ENCODE measurements at regions not wholly inside any gene's neighbourhood (a gene's known extent, or its start where the extent isn't known, plus 50 kb on each side); places are given as distances from the start of the nearest gene placed in this dataset.

DNA sequence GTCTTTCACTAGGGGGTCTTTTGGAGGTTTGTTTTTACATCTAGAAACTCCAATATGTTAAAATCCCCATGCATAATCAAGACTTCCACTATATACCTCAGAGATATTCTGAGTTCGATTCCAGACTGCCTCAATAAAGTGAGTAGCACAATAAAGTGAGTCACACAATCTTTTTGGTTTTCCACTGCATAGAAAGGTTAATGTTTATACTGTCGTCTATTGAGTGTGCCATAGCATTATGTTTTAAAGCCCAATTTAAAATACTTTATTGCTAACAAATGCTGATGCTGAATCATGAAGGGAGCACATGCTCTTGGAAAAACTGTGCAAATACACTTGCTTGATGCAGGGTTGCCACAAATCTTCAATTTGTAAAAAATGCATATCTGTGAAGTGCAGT is 227.5 kb upstream of the ZFHX3 start:
- no peak overlapping the region for H2BK15ac ChIP-seq (ENCODE audit: low read depth, poor library complexity, severe bottlenecking)
- 79% methylated on average over 2 of the region's 2 CpGs for WGBS

DNA sequence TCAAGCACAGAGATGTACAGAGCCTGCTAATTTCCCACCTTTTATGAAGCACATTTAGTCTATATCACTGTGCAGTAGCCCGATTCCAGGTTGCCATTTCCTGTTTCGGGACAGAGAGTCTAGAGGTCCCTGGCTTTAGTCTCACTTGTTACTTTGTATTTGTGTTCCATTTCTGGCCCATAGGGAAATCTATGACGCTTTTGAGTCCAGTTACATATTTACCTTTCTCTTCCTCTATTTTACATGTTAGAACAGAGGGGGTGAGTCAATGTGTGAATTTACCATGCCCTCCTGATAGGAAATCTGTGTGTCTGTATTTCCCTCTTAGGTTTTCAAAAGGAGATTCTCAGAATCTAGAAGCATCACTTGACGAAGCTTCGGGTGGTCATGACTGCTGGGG is 227.1 kb upstream of the ZFHX3 start:
- H2BK12ac ChIP-seq (ENCODE audit: low read length in 2 of 2) = no peak overlapping the region
- no peaks in the 10 kb centered on the region for H3K79me1 ChIP-seq (replicated peaks; ENCODE audit: low read length, poor library complexity, severe bottlenecking)
- H3K36me3 ChIP-seq (ENCODE audit: control insufficient read depth in 1 of 2, insufficient read depth in 2 of 2, low read depth in 1 of 2, low read length in 2 of 2) = no peaks in the 10 kb centered on the region
- 90% methylated on average over 4 of the region's 5 CpGs for WGBS
- no peak overlapping the region for H3K27ac ChIP-seq (ENCODE audit: low read length, poor library complexity, severe bottlenecking)
- H2BK120ac ChIP-seq (ENCODE audit: low read depth, low read length) = no peak overlapping the region
- no peak overlapping the region for H4K91ac ChIP-seq (ENCODE audit: low read length)
- DNase-seq = no peak
- H3K23ac ChIP-seq (ENCODE audit: low read length in 2 of 2) = no peak overlapping the region
- H4K8ac ChIP-seq (ENCODE audit: low read length) = no peak overlapping the region
- H2BK15ac ChIP-seq (ENCODE audit: low read depth, poor library complexity, severe bottlenecking) = no peak overlapping the region
- no peaks in the 10 kb centered on the region for H3K9me3 ChIP-seq (ENCODE audit: control insufficient read depth, low read length)
- H3K9ac ChIP-seq (ENCODE audit: low read length) = no peak overlapping the region
- no peak overlapping the region for H3K4me2 ChIP-seq (ENCODE audit: low read length, poor library complexity, severe bottlenecking)
- no peak overlapping the region for H2AK5ac ChIP-seq (ENCODE audit: low read length, severe bottlenecking)
- no peak overlapping the region for H3K4ac ChIP-seq (ENCODE audit: low read depth in 1 of 2, low read length in 2 of 2)
- no peak overlapping the region for H3K14ac ChIP-seq (ENCODE audit: low read length in 2 of 2)
- H2AFZ ChIP-seq (ENCODE audit: low read depth, low read length) = no peak overlapping the region
- H3K4me1 ChIP-seq (ENCODE audit: control insufficient read depth, insufficient read depth, low read depth, low read length) = no peaks in the 10 kb centered on the region
- no peak overlapping the region for H3K18ac ChIP-seq (ENCODE audit: low read depth in 1 of 2, low read length in 2 of 2)
- H3K27me3 ChIP-seq (ENCODE audit: control insufficient read depth in 1 of 2, insufficient read depth in 1 of 2, low read length in 2 of 2) = peaks cover 0 to 3% of the 10 kb centered on the region in 2 experiments
- no peak overlapping the region for H3K4me3 ChIP-seq (ENCODE audit: insufficient read depth in 1 of 2, low read depth in 1 of 2, low read length in 2 of 2)
- H2BK5ac ChIP-seq (ENCODE audit: low read depth, low read length, poor library complexity, severe bottlenecking) = no peak overlapping the region

More for the DNA sequence above, 227.5 kb upstream of the ZFHX3 start:
- Histone ChIP-seq H2BK5ac (ENCODE audit: low read depth, low read length, poor library complexity, severe bottlenecking) (no peak overlapping the region), H2BK120ac (ENCODE audit: low read depth, low read length) (no peak overlapping the region), H2AFZ (ENCODE audit: low read depth, low read length) (no peak overlapping the region), H3K4ac (ENCODE audit: low read depth in 1 of 2, low read length in 2 of 2) (no peak overlapping the region), H3K4me3 (ENCODE audit: insufficient read depth in 1 of 2, low read depth in 1 of 2, low read length in 2 of 2) (no peak overlapping the region), H2BK12ac (ENCODE audit: low read length in 2 of 2) (no peak overlapping the region), H4K91ac (ENCODE audit: low read length) (no peak overlapping the region), H3K4me2 (ENCODE audit: low read length, poor library complexity, severe bottlenecking) (no peak overlapping the region), H3K14ac (ENCODE audit: low read length in 2 of 2) (no peak overlapping the region), H2AK5ac (ENCODE audit: low read length, severe bottlenecking) (no peak overlapping the region), H3K36me3 (ENCODE audit: control insufficient read depth in 1 of 2, insufficient read depth in 2 of 2, low read depth in 1 of 2, low read length in 2 of 2) (no peaks in the 10 kb centered on the region), H3K9ac (ENCODE audit: low read length) (no peak overlapping the region), H3K27ac (ENCODE audit: low read length, poor library complexity, severe bottlenecking) (no peak overlapping the region), H3K27me3 (ENCODE audit: control insufficient read depth in 1 of 2, insufficient read depth in 1 of 2, low read length in 2 of 2) (peaks cover 0 to 2% of the 10 kb centered on the region in 2 experiments), H4K8ac (ENCODE audit: low read length) (no peak overlapping the region), H3K4me1 (ENCODE audit: control insufficient read depth, insufficient read depth, low read depth, low read length) (no peaks in the 10 kb centered on the region), H3K79me1 (replicated peaks; ENCODE audit: low read length, poor library complexity, severe bottlenecking) (no peaks in the 10 kb centered on the region), H3K9me3 (ENCODE audit: control insufficient read depth, low read length) (no peaks in the 10 kb centered on the region), H3K18ac (ENCODE audit: low read depth in 1 of 2, low read length in 2 of 2) (no peak overlapping the region), H3K23ac (ENCODE audit: low read length in 2 of 2) (no peak overlapping the region)
- no peak for DNase-seq

DNA sequence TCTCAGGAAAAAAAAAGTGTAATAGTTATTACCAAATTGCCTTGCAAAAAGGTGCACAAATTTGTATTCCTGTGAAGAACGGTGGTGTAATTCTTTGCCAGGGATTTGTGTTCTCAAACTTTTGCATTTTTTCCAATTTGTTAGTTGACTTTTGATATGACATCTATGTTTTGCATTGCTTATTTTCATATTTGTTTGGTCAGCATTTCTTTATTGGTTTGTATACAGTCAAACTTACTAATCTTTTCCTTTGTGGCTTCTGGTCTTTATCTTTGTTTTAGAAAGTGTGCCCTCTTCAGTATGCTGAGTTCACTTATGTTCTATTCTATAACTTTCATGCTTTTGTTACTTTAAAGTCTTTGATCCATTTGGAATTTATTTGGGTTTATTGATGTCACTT is 226.2 kb upstream of the ZFHX3 start:
- no peaks in the 10 kb centered on the region for H3K9me3 ChIP-seq (ENCODE audit: control insufficient read depth, low read length)
- H4K91ac ChIP-seq (ENCODE audit: low read length) = no peak overlapping the region
- H3K9ac ChIP-seq (ENCODE audit: low read length) = no peak overlapping the region
- WGBS = 67% methylated on average over 1 of the region's 1 CpG
- no peak overlapping the region for H3K4me3 ChIP-seq (ENCODE audit: insufficient read depth in 1 of 2, low read depth in 1 of 2, low read length in 2 of 2)
- H2BK5ac ChIP-seq (ENCODE audit: low read depth, low read length, poor library complexity, severe bottlenecking) = no peak overlapping the region
- H2BK15ac ChIP-seq (ENCODE audit: low read depth, poor library complexity, severe bottlenecking) = no peak overlapping the region
- no peak overlapping the region for H3K23ac ChIP-seq (ENCODE audit: low read length in 2 of 2)
- no peak overlapping the region for H3K4me2 ChIP-seq (ENCODE audit: low read length, poor library complexity, severe bottlenecking)
- H2BK12ac ChIP-seq (ENCODE audit: low read length in 2 of 2) = no peak overlapping the region
- no peak overlapping the region for H3K27ac ChIP-seq (ENCODE audit: low read length, poor library complexity, severe bottlenecking)
- no peak overlapping the region for H3K14ac ChIP-seq (ENCODE audit: low read length in 2 of 2)
- no peak overlapping the region for H2BK120ac ChIP-seq (ENCODE audit: low read depth, low read length)
- no peak overlapping the region for H2AK5ac ChIP-seq (ENCODE audit: low read length, severe bottlenecking)
- peaks cover 0 to 3% of the 10 kb centered on the region in 2 experiments for H3K27me3 ChIP-seq (ENCODE audit: control insufficient read depth in 1 of 2, insufficient read depth in 1 of 2, low read length in 2 of 2)
- H3K18ac ChIP-seq (ENCODE audit: low read depth in 1 of 2, low read length in 2 of 2) = no peak overlapping the region
- H3K36me3 ChIP-seq (ENCODE audit: control insufficient read depth in 1 of 2, insufficient read depth in 2 of 2, low read depth in 1 of 2, low read length in 2 of 2) = no peaks in the 10 kb centered on the region
- no peak overlapping the region for H4K8ac ChIP-seq (ENCODE audit: low read length)
- no peak overlapping the region for H2AFZ ChIP-seq (ENCODE audit: low read depth, low read length)
- H3K4ac ChIP-seq (ENCODE audit: low read depth in 1 of 2, low read length in 2 of 2) = no peak overlapping the region
- no peaks in the 10 kb centered on the region for H3K4me1 ChIP-seq (ENCODE audit: control insufficient read depth, insufficient read depth, low read depth, low read length)
- no peak for DNase-seq
- H3K79me1 ChIP-seq (replicated peaks; ENCODE audit: low read length, poor library complexity, severe bottlenecking) = no peaks in the 10 kb centered on the region

DNA sequence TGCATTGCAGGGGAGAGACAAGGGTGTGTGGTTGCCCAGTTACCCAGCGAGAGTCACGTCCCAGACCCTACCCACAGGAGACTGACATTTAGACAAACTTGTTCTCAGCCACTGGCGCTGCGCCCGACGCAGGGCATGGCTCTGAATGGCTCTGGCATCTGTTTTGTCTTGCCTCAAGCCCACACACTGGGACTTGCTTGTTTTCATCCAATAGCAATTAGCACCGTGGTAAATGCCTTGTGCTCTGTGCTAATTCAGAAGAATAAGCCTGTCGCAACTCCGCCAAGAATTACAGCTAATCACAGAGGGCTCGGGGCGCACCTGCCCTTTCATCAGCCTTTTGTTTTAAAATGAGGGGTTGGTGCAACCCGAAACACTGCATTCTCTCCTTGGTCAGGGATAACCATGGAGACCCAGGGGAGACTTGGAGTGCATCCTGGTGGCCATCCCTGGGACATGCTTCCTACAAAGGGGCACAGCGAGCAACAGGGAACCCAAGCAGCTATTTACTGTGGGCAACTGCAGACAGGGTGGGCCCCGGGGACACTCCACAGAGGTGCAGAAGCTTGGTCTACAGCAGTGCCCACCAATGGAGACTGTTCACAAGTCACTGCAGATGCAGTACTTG is 220.6 kb upstream of the ZFHX3 start:
- H3K27me3 ChIP-seq (ENCODE audit: control insufficient read depth in 1 of 2, insufficient read depth in 1 of 2, low read length in 2 of 2) = peaks cover 0 to 8% of the 10 kb centered on the region in 2 experiments
- no peak overlapping the region for H4K8ac ChIP-seq (ENCODE audit: low read length)
- no peaks in the 10 kb centered on the region for H3K79me1 ChIP-seq (replicated peaks; ENCODE audit: low read length, poor library complexity, severe bottlenecking)
- no peak overlapping the region for H3K4me2 ChIP-seq (ENCODE audit: low read length, poor library complexity, severe bottlenecking)
- no peak overlapping the region for H3K18ac ChIP-seq (ENCODE audit: low read depth in 1 of 2, low read length in 2 of 2)
- no peak overlapping the region for H3K23ac ChIP-seq (ENCODE audit: low read length in 2 of 2)
- no peak overlapping the region for H2BK5ac ChIP-seq (ENCODE audit: low read depth, low read length, poor library complexity, severe bottlenecking)
- no peak overlapping the region for H3K27ac ChIP-seq (ENCODE audit: low read length, poor library complexity, severe bottlenecking)
- H3K14ac ChIP-seq (ENCODE audit: low read length in 2 of 2) = no peak overlapping the region
- 84% methylated on average over 14 of the region's 14 CpGs for WGBS
- H3K4me3 ChIP-seq (ENCODE audit: insufficient read depth in 1 of 2, low read depth in 1 of 2, low read length in 2 of 2) = no peak overlapping the region
- no peak overlapping the region for H2BK12ac ChIP-seq (ENCODE audit: low read length in 2 of 2)
- H2BK15ac ChIP-seq (ENCODE audit: low read depth, poor library complexity, severe bottlenecking) = no peak overlapping the region
- no peaks in the 10 kb centered on the region for H3K9me3 ChIP-seq (ENCODE audit: control insufficient read depth, low read length)
- H4K91ac ChIP-seq (ENCODE audit: low read length) = no peak overlapping the region
- H3K4me1 ChIP-seq (ENCODE audit: control insufficient read depth, insufficient read depth, low read depth, low read length) = no peaks in the 10 kb centered on the region
- no peak overlapping the region for H3K9ac ChIP-seq (ENCODE audit: low read length)
- H2AFZ ChIP-seq (ENCODE audit: low read depth, low read length) = no peak overlapping the region
- H3K4ac ChIP-seq (ENCODE audit: low read depth in 1 of 2, low read length in 2 of 2) = no peak overlapping the region
- no peak for DNase-seq
- H2BK120ac ChIP-seq (ENCODE audit: low read depth, low read length) = no peak overlapping the region
- H3K36me3 ChIP-seq (ENCODE audit: control insufficient read depth in 1 of 2, insufficient read depth in 2 of 2, low read depth in 1 of 2, low read length in 2 of 2) = no peaks in the 10 kb centered on the region
- H2AK5ac ChIP-seq (ENCODE audit: low read length, severe bottlenecking) = no peak overlapping the region

All from mesenchymal stem cell (in vitro differentiated cells and primary cell).